Upper lobe of left lung (tissue), 6 donors: ENCODE measurements at regions not wholly inside any gene's neighbourhood (a gene's known extent, or its start where the extent isn't known, plus 50 kb on each side); places are given as distances from the start of the nearest gene placed in this dataset.

ENCODE experiments used
- ATAC-seq, 2 donors: fragments of 200-7000 bp; cut with Tn5 transposase; one replicate each; pipeline ENCODE4 v1.9.1; 2022; ENCODE audit warnings: mild to moderate bottlenecking in 2 of 2, moderate library complexity in 2 of 2; ENCODE audit not compliant: low FRiP score in 2 of 2
- DNase-seq, 2 donors: peaks; one replicate each; pipeline ENCODE4 v3.0.0-alpha.2; 2019 to 2020
- H3K27ac ChIP-seq, 4 donors: fragments of 200-600 bp; sonication (generic); one replicate each; pipeline ENCODE4 v1.5.1; 2016 to 2019
- H3K27me3 ChIP-seq, 4 donors: fragments of 200-600 bp; sonication (generic); one replicate each; pipeline ENCODE4 v1.5.1; 2017 to 2019
- H3K36me3 ChIP-seq, 4 donors: fragments of 200-600 bp; sonication (generic); one replicate each; pipeline ENCODE4 v1.5.1; 2016 to 2019
- H3K4me1 ChIP-seq, 4 donors: fragments of 200-600 bp; sonication (generic); one replicate each; pipeline ENCODE4 v1.5.1; 2018 to 2019
- H3K4me3 ChIP-seq, 4 donors: fragments of 200-600 bp; sonication (generic); one replicate each; pipeline ENCODE4 v1.5.1; 2017 to 2019; ENCODE audit warnings: mild to moderate bottlenecking in 2 of 4, moderate library complexity in 1 of 4
- H3K9me3 ChIP-seq, 4 donors: fragments of 200-600 bp; sonication (generic); one replicate each; pipeline ENCODE4 v1.5.1; 2018 to 2019
- EP300 ChIP-seq, 4 donors: sonication (generic); formaldehyde crosslinking; IDR thresholded peaks; one replicate each; pipeline ENCODE4 v1.5.1; 2017; ENCODE audit warnings: antibody characterized with exemption in 4 of 4, control low read depth in 2 of 4
- POLR2A ChIP-seq, 4 donors: fragments of 450-650 bp; IDR thresholded peaks; one replicate each; pipeline ENCODE4 v1.5.1; 2016 to 2017; ENCODE audit warnings: antibody characterized with exemption in 4 of 4, mild to moderate bottlenecking in 2 of 4
- POLR2AphosphoS5 ChIP-seq, 2 donors: sonication (generic); formaldehyde crosslinking; IDR thresholded peaks; one replicate each; pipeline ENCODE4 v1.5.1; 2017; ENCODE audit warnings: antibody characterized with exemption in 2 of 2
- WGBS, 2 donors: methylation state at CpG; one replicate each; pipeline ENCODE4 v1.1.5; 2017 to 2018; 5-methylcytosine and 5-hydroxymethylcytosine counted together
- TF ChIP-seq, protein P1 (sequence below), 6 experiments: fragments of 450-650 bp in 4 of 6; fragments of 200-600 bp in 2 of 6; sonication (generic) in 2 of 6; IDR thresholded peaks; one replicate each; pipeline ENCODE4 v1.5.1; 2016 to 2019; ENCODE audit warnings: antibody characterized with exemption in 6 of 6
- donor health status: DM: no; HTN: no; CAD: no; lungs with moderate emphysema.
- donor health status: DM: no; HTN: yes; CAD: no; lungs with severe emphysema.

DNA sequence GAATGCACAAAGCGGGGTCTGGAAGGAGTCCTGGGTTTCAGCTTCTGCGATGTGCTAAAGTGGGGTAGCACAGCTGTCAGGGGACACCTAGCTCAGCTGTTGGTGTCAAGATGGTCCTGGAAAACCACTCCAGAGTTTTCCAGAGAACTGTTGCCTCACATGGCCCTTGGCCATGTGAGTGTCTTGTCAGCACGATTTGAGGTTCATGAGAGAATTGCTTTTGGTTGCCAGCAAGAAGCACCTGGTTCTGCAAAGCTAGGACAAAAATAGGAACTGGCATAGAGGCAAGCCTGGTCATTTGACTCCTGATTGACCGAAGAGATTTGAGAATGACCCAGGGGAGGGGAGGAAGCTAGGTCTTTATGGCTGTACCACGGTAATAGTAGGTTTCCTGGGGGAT is 50.4 kb upstream of the CTLA4 start:
- H3K27me3 ChIP-seq, result no peaks in the 10 kb centered on the region
- ATAC-seq (no peak), DNase-seq (no peak)
- no peaks in the 10 kb centered on the region for H3K36me3 ChIP-seq
- H3K27ac ChIP-seq, result no peak overlapping the region
- no peaks in the 10 kb centered on the region for H3K9me3 ChIP-seq
- TF ChIP-seq POLR2A (IDR thresholded peaks at IDR 0.05), result no peak
- no peak for TF ChIP-seq POLR2AphosphoS5 (IDR thresholded peaks at IDR 0.05)
- no peak for TF ChIP-seq EP300 (IDR thresholded peaks at IDR 0.05)
- TF ChIP-seq, protein P1, sequence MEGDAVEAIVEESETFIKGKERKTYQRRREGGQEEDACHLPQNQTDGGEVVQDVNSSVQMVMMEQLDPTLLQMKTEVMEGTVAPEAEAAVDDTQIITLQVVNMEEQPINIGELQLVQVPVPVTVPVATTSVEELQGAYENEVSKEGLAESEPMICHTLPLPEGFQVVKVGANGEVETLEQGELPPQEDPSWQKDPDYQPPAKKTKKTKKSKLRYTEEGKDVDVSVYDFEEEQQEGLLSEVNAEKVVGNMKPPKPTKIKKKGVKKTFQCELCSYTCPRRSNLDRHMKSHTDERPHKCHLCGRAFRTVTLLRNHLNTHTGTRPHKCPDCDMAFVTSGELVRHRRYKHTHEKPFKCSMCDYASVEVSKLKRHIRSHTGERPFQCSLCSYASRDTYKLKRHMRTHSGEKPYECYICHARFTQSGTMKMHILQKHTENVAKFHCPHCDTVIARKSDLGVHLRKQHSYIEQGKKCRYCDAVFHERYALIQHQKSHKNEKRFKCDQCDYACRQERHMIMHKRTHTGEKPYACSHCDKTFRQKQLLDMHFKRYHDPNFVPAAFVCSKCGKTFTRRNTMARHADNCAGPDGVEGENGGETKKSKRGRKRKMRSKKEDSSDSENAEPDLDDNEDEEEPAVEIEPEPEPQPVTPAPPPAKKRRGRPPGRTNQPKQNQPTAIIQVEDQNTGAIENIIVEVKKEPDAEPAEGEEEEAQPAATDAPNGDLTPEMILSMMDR (IDR thresholded peaks at IDR 0.05), result no peak
- no peak overlapping the region for H3K4me3 ChIP-seq
- H3K4me1 ChIP-seq, result peaks cover 17 to 24% (median 22%) of the 10 kb centered on the region in 4 donors
- WGBS, 2 donors, result 74 to 77% methylated on average over 5 of the region's 5 CpGs
